ENCODE measurements at regions not wholly inside any gene's neighbourhood (a gene's known extent, or its start where the extent isn't known, plus 50 kb on each side); places are given as distances from the start of the nearest gene placed in this dataset.

GRCh38 chr5:74079971-74080556 is 454.1 kb downstream of the ARHGEF28 start:
- TF ChIP-seq POLR2A (IDR thresholded peaks at IDR 0.05), result no peak
- TF ChIP-seq, protein P1, sequence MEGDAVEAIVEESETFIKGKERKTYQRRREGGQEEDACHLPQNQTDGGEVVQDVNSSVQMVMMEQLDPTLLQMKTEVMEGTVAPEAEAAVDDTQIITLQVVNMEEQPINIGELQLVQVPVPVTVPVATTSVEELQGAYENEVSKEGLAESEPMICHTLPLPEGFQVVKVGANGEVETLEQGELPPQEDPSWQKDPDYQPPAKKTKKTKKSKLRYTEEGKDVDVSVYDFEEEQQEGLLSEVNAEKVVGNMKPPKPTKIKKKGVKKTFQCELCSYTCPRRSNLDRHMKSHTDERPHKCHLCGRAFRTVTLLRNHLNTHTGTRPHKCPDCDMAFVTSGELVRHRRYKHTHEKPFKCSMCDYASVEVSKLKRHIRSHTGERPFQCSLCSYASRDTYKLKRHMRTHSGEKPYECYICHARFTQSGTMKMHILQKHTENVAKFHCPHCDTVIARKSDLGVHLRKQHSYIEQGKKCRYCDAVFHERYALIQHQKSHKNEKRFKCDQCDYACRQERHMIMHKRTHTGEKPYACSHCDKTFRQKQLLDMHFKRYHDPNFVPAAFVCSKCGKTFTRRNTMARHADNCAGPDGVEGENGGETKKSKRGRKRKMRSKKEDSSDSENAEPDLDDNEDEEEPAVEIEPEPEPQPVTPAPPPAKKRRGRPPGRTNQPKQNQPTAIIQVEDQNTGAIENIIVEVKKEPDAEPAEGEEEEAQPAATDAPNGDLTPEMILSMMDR (IDR thresholded peaks at IDR 0.05), result no peak
